Astrocyte (in vitro differentiated cells and primary cell): ENCODE measurements at regions not wholly inside any gene's neighbourhood (a gene's known extent, or its start where the extent isn't known, plus 50 kb on each side); places are given as distances from the start of the nearest gene placed in this dataset.

Experiments used
- DNase-seq: peaks from one replicate; pipeline ENCODE4 v3.0.0-alpha.2; 2010; ENCODE audit warnings: low read depth
- FAIRE-seq: peaks from 2 replicates; lab custom pipeline; 2011; peaks lifted over from hg19 to GRCh38; lab: Jason Lieb, UNC
- H2AFZ ChIP-seq: 2 replicates; pipeline ENCODE4 v1.6.0; 2012; ENCODE audit warnings: low read depth, low read length, inconsistent platforms
- H3K27ac ChIP-seq: 2 replicates; pipeline ENCODE4 v1.5.1; 2011; ENCODE audit warnings: low read depth, low read length, inconsistent platforms
- H3K27me3 ChIP-seq: 2 replicates; pipeline ENCODE4 v1.6.0; 2011; ENCODE audit warnings: low read length, inconsistent platforms; ENCODE audit not compliant: insufficient read depth
- H3K36me3 ChIP-seq: 2 replicates; pipeline ENCODE4 v1.5.1; 2011; ENCODE audit warnings: low read length, inconsistent platforms; ENCODE audit not compliant: insufficient read depth
- H3K4me1 ChIP-seq: 2 replicates; pipeline ENCODE4 v1.5.1; 2011; ENCODE audit warnings: low read length, inconsistent platforms; ENCODE audit not compliant: insufficient read depth
- H3K4me2 ChIP-seq: 2 replicates; pipeline ENCODE4 v1.6.0; 2012; ENCODE audit warnings: low read length, inconsistent platforms
- H3K4me3 ChIP-seq: 2 replicates; pipeline ENCODE4 v1.5.1; 2011; ENCODE audit warnings: low read depth, mild to moderate bottlenecking, low read length, inconsistent platforms; ENCODE audit not compliant: insufficient read depth
- H3K79me2 ChIP-seq: 2 replicates; pipeline ENCODE4 v1.6.0; 2012; ENCODE audit warnings: mild to moderate bottlenecking, low read length, inconsistent platforms; ENCODE audit not compliant: insufficient read depth
- H3K9ac ChIP-seq: 2 replicates; pipeline ENCODE4 v1.6.0; 2012; ENCODE audit warnings: mild to moderate bottlenecking, low read length, inconsistent platforms
- H3K9me3 ChIP-seq: 2 replicates; pipeline ENCODE4 v1.5.1; 2012; ENCODE audit warnings: low read depth, mild to moderate bottlenecking, low read length, inconsistent platforms; ENCODE audit not compliant: insufficient read depth
- H4K20me1 ChIP-seq: 2 replicates; pipeline ENCODE4 v1.6.0; 2012; ENCODE audit warnings: low read length, inconsistent platforms; ENCODE audit not compliant: insufficient read depth
- H3K27ac Mint-ChIP-seq: one replicate; pipeline ENCODE4 v1.8.0; 2021; ENCODE audit warnings: mild to moderate bottlenecking, mixed read lengths; ENCODE audit not compliant: unreplicated experiment
- H3K27me3 Mint-ChIP-seq: one replicate; pipeline ENCODE4 v1.8.0; 2021; ENCODE audit warnings: low read depth, mixed read lengths; ENCODE audit not compliant: unreplicated experiment
- H3K36me3 Mint-ChIP-seq: one replicate; pipeline ENCODE4 v1.8.0; 2021; ENCODE audit warnings: low read depth, mixed read lengths; ENCODE audit not compliant: unreplicated experiment
- H3K4me1 Mint-ChIP-seq: one replicate; pipeline ENCODE4 v1.8.0; 2021; ENCODE audit warnings: low read depth, mixed read lengths; ENCODE audit not compliant: unreplicated experiment
- H3K4me3 Mint-ChIP-seq: one replicate; pipeline ENCODE4 v1.8.0; 2021; ENCODE audit warnings: mild to moderate bottlenecking, moderate library complexity, mixed read lengths; ENCODE audit not compliant: unreplicated experiment
- H3K9me3 Mint-ChIP-seq: one replicate; pipeline ENCODE4 v1.8.0; 2021; ENCODE audit warnings: mild to moderate bottlenecking, mixed read lengths; ENCODE audit not compliant: unreplicated experiment
- EZH2 ChIP-seq: IDR thresholded peaks from 2 replicates; pipeline ENCODE4 v1.6.1; 2012; ENCODE audit warnings: mild to moderate bottlenecking, low read length, inconsistent platforms; ENCODE audit not compliant: insufficient read depth
- TF ChIP-seq, protein P1 (sequence below): IDR thresholded peaks from 2 replicates; pipeline ENCODE4 v1.5.1; 2011; ENCODE audit warnings: low read depth, mild to moderate bottlenecking, inconsistent platforms, low read length, moderate library complexity; ENCODE audit not compliant: insufficient read depth

DNA sequence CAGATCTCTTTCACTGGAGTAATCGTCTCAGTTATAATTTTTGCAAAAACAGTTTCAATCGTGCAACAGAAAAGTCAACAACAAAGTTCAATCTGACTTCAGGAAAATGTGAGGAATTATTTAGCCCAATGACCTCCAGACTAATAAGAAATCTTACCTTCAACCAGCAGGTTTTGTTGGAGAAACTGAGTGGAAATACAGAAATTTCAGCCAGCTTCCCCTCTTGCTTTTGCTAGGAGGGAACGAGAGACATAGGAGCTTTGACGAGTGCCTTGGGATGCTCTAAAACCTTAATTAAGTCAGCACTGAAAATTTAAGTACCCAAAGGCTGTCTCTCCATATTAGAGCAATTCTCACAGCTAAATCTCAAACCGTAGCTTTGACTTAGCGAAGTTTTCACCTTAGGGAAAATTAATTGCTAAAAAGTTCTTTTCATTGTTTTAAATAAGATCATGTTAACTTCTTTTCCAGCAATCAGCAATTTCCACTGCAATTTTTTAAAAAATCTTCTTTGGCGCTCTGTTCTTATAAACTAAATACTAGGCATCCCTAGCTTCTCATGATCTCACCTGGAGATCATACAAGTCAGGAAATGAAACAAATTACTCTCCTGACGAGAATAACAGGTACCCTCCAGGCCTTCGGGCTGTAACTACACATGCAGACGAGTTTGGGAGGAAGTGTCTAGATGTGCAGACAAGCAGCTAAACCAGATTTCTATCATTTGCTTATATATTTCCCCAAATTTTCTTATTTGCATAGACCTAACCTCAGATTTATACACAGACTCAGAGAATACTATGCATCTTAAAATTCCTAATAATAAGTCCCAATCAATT lies 250.2 kb downstream of the FAM43A start:
- FAIRE-seq (no peak), DNase-seq (no peak)
- peaks cover 18% of the 10 kb centered on the region for H3K9me3 Mint-ChIP-seq

GRCh38 chr3:194936659-194937058 lies 251.0 kb downstream of the FAM43A start:
- peaks cover 2% of the 10 kb centered on the region for H3K9me3 ChIP-seq
- H3K4me3 Mint-ChIP-seq = no peak overlapping the region
- no peak overlapping the region for H3K4me3 ChIP-seq

More for the DNA sequence above, 250.2 kb downstream of the FAM43A start:
- H3K36me3 ChIP-seq = no peaks in the 10 kb centered on the region
- H3K79me2 ChIP-seq = no peaks in the 10 kb centered on the region
- TF ChIP-seq EZH2 = no peak
- TF ChIP-seq, protein P1, sequence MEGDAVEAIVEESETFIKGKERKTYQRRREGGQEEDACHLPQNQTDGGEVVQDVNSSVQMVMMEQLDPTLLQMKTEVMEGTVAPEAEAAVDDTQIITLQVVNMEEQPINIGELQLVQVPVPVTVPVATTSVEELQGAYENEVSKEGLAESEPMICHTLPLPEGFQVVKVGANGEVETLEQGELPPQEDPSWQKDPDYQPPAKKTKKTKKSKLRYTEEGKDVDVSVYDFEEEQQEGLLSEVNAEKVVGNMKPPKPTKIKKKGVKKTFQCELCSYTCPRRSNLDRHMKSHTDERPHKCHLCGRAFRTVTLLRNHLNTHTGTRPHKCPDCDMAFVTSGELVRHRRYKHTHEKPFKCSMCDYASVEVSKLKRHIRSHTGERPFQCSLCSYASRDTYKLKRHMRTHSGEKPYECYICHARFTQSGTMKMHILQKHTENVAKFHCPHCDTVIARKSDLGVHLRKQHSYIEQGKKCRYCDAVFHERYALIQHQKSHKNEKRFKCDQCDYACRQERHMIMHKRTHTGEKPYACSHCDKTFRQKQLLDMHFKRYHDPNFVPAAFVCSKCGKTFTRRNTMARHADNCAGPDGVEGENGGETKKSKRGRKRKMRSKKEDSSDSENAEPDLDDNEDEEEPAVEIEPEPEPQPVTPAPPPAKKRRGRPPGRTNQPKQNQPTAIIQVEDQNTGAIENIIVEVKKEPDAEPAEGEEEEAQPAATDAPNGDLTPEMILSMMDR = no peak
- Mint-ChIP-seq H3K36me3 (peaks cover 5% of the 10 kb centered on the region), H3K4me3 (no peak overlapping the region), H3K27ac (no peak overlapping the region), H3K4me1 (peaks cover 10% of the 10 kb centered on the region), H3K27me3 (peaks cover 20% of the 10 kb centered on the region)
- H3K4me3 ChIP-seq = no peak overlapping the region
- H3K9me3 ChIP-seq = peaks cover 2% of the 10 kb centered on the region
- no peak overlapping the region for H2AFZ ChIP-seq
- H4K20me1 ChIP-seq = no peaks in the 10 kb centered on the region
- H3K4me2 ChIP-seq = no peak overlapping the region
- peaks cover 8% of the 10 kb centered on the region for H3K4me1 ChIP-seq
- H3K27ac ChIP-seq = no peak overlapping the region
- no peaks in the 10 kb centered on the region for H3K27me3 ChIP-seq
- H3K9ac ChIP-seq = no peak overlapping the region

More at GRCh38 chr3:194936659-194937058, 251.0 kb downstream of the FAM43A start:
- DNase-seq (no peak), FAIRE-seq (no peak)
- H3K4me2 ChIP-seq = no peak overlapping the region
- Mint-ChIP-seq H3K4me1 (peaks cover 2% of the 10 kb centered on the region), H3K36me3 (peaks cover 5% of the 10 kb centered on the region), H3K9me3 (peaks cover 18% of the 10 kb centered on the region), H3K27me3 (peaks cover 26% of the 10 kb centered on the region), H3K27ac (no peak overlapping the region)
- TF ChIP-seq, protein P1 = no peak
- no peak for TF ChIP-seq EZH2
- no peaks in the 10 kb centered on the region for H4K20me1 ChIP-seq
- H3K79me2 ChIP-seq = no peaks in the 10 kb centered on the region
- no peaks in the 10 kb centered on the region for H3K36me3 ChIP-seq
- no peak overlapping the region for H2AFZ ChIP-seq
- H3K27me3 ChIP-seq = no peaks in the 10 kb centered on the region
- no peak overlapping the region for H3K9ac ChIP-seq
- no peak overlapping the region for H3K27ac ChIP-seq
- peaks cover under 1% of the 10 kb centered on the region for H3K4me1 ChIP-seq
